ENCODE measurements at regions not wholly inside any gene's neighbourhood (a gene's known extent, or its start where the extent isn't known, plus 50 kb on each side); places are given as distances from the start of the nearest gene placed in this dataset.

DNA sequence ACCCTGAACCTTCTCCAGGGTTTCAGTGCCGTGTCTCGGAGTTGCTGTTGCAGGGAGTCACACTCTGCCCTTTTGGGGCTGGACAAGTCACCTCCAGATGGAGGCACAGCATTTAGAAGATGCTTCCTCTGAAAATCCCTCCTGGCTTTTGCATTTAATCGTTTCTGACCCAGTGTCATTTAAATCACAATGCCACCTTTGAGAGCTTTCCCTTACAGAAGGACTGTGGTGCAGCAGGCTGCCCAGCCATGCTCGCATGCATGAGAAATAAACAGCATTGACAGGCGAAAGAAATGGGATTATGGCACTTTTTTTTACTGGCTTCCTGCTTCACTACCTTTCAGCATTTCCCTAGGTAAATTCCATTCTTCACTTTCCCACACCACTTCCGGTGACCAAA lies 113.4 kb upstream of the DYRK2 start:
- no peak for DNase-seq (ENCODE audit: low spot score)

DNA sequence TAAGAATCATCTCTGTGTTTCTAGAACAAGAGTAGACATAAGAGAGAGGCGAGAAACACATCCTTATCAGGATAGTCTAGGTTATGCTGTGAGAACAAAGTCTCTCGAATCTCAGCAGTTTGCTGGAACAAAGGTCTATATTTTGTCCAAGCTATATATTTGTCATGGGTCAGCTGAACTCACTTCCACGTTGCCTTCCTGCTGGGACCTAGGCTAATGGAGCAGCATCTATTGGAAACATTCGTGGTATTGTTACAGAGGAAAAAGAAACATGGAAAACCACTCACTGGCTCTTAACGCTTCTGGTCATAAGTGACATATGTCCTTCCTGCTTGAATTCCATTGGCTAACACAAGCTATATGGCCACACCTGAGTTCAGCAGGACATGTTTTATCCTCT lies 112.6 kb upstream of the DYRK2 start:
- DNase-seq (ENCODE audit: low spot score): no peak

- no peak for DNase-seq (ENCODE audit: low spot score)
Observed at GRCh38 chr12:67539329-67539728, 109.2 kb upstream of the DYRK2 start.

GRCh38 chr12:67539946-67540345 lies 108.6 kb upstream of the DYRK2 start:
- no peak for DNase-seq (ENCODE audit: low spot score)

DNA sequence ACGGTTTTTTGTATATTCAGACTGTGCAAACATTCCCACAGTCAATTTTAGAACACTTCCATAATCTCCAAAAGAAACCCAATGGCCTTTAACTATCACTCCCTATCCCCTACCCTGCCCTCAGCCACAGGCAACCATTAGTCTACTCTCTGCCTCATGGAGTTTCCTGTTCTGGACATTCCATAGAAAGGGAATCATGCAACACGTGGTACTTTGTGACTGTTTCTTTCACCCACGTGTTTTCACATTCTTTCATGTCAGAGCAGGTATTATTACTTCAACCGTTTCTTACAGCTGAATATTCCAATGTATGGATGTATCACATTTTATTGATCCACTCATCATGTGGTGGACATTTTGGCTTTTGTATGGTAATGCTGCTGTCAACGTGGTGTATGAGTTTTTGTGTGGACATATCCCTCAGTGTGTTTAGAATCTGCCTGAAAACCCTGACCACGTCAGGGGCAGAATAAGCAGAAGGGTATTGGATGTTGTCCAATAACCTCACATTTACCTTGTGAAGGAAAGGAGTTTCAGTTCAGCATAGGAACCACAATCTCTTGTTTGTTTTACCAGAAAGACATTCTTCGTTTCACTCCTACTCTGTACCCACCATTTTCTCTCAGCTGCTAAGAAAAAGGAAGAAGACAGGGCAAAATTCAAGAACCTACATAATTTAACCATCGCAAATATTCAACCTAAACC lies 107.5 kb upstream of the DYRK2 start:
- DNase-seq (ENCODE audit: low spot score): no peak

DNA sequence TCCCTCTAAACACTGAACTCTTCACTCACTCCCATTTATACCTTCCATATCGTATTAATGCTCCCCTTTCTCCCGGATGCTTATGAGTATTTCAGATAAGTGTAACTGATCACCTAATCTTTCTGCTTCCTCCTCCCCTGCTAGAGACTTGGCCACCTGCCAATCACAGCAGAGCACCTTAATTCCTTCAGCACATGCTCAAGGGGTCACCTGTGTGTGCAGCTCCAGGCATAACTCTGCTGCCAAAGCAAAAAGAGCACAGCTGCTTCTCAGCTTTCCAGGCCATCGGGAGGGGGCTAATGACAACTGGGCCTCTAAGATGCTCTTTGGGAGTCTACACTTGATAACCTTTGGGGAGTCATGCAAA lies 106.9 kb upstream of the DYRK2 start:
- DNase-seq (ENCODE audit: low spot score): no peak

GRCh38 chr12:67543021-67543770 lies 105.3 kb upstream of the DYRK2 start:
- DNase-seq (ENCODE audit: low spot score): no peak

DNA sequence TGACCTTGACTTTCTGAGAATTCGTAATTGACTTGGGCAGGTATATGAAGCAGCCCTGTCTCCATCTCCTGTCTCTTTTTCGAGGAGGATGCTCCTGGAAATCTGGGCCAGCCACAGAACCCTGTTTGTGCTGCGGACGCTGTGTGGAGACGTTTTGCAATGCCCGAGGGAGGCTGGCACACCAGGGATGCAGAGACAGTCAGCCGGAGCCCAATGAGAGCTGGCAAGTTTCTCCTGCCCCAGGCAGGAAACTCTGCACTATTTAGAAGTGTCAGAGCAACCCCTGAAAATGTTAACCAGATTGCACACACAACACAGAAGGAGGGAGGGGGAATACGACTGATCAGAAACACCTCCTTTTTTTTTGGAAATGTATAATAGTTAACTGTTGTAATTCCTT lies 103.2 kb upstream of the DYRK2 start:
- DNase-seq (ENCODE audit: low spot score): no peak

GRCh38 chr12:67546746-67547145 lies 101.8 kb upstream of the DYRK2 start:
- no peak for DNase-seq (ENCODE audit: low spot score)

- peak; percentile 58 for DNase-seq (ENCODE audit: low spot score)
Observed at GRCh38 chr12:67555075-67555717, 93.3 kb upstream of the DYRK2 start.

GRCh38 chr12:67558775-67559174 lies 89.8 kb upstream of the DYRK2 start:
- no peak for DNase-seq (ENCODE audit: low spot score)

GRCh38 chr12:67559751-67560150 lies 88.8 kb upstream of the DYRK2 start:
- no peak for DNase-seq (ENCODE audit: low spot score)

DNA sequence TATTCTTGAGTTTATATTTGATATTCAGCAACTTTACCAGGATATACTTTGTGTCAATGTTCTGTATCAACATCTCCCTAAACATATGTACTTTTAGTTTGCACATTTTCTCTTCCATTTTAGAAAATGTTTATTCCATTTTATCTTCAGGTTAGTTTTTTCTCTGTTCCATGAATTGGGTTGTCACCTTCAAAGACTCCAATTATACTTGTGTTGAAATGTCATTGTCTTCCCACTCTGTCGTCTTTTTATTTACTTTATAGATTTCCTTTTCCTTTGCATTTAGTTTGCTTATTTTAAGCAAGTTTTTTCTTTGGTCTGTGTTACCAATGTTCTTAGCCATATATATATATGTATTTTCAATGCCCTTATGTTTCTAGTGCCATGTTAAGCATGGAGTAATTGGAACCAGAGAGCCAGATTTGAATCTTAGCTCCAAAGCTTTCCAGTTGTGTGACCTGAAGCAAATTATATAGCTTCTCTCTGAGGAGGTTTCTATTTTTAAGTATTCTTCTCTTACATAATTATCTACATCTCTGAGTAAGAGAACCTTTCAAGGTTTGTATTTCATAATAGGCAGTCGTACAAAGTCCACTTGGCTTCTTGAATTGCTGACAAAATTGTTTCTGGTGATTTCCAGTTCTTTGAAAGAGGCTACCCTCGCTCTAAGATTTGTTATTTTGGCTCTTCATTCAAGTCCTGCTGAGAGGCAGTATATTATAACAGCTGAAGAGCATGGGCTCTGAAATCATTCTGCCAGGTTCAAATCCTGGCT lies 85.8 kb upstream of the DYRK2 start:
- peak; percentile 19 for DNase-seq (ENCODE audit: low spot score)

DNA sequence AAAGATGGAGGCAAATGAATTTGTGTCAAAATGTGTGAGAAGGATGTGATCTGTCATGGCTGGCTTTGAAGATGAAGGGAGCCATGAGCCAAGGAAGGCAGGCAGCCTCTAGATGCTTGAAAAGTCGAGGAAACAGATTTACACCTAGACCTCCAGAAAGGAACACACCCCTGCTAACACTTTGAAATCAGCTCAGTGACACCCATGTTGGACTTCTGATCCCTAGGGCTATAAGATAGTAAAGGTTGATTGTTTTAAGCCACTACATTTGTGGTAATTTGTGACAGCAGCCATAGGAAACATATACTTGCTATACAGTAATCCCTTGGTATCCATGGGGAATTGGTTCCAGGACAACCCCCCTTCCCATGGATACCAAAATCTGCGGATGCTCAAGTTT lies 80.5 kb upstream of the DYRK2 start:
- DNase-seq (ENCODE audit: low spot score): no peak

GRCh38 chr12:67572492-67572891 lies 76.1 kb upstream of the DYRK2 start:
- no peak for DNase-seq (ENCODE audit: low spot score)

- no peak for DNase-seq (ENCODE audit: low spot score)
Observed at GRCh38 chr12:67573566-67573965, 75.0 kb upstream of the DYRK2 start.

DNA sequence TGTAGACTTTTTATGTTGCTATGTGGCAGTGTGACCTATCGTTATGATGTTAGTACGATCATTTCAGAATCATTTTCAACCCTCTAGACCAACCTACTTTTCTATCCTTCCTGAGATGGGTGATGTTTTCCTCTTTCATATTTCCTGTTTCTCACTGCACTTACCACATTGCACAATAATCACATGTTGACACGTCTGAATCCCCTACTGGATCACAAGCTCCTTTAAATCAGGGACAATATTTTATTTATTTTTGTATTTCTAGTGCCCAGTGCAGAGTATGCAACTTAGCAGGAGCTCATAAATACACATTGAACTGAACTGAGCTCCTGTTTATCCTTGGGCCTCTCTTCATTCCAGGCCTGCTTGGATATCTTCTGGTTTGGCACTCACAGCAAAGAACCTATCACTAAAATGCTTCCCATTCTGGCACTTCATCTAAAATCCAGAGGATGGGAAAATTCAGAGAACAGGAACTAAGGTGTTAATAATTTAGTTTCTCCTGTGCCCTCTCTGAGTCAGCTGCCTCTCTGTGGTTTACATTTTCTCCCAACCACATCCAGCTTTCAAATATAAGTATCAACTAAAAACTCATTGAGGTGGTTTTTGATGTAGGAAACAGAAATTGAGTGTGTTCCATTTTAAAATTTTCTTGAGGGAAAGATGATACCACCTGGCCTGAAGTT lies 69.4 kb upstream of the DYRK2 start:
- no peak for DNase-seq (ENCODE audit: low spot score)

DNA sequence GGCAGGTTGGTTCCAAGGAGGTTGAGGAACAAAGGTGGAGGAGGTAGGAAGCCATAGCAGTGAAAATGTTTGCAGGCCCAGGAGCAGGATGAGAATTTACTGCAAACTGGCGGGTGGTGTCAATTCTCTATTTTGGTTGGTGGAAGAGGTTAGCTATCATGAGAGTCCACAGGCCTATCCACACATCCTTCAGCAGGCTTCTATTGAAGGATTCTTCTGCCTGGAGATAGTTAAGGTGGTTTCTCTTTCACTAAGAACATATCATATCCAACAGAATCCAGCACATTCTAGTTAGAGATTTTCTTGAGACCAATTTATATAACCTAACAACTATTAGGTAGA lies 68.9 kb upstream of the DYRK2 start:
- no peak for DNase-seq (ENCODE audit: low spot score)

- DNase-seq (ENCODE audit: low spot score): no peak
Observed at GRCh38 chr12:67582238-67582834, 66.2 kb upstream of the DYRK2 start.

DNA sequence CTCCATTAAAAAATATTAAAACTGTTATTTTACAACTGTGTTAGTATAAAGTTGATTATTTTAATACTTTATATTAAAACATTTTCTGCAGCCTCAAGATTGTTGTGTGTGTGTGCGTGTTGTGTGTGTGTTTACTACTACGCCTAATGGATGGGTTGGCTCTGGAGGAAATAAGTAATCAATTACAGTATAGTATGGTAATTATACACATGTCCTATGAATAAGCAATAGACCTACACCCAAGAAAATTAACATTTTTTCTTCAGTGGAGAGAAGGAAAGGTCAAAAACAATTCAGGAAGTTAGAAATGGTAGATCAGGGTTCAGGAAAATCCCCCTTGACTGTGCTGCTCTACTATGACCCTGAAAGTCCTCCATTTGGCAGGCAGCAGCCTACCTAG lies 65.7 kb upstream of the DYRK2 start:
- no peak for DNase-seq (ENCODE audit: low spot score)

DNA sequence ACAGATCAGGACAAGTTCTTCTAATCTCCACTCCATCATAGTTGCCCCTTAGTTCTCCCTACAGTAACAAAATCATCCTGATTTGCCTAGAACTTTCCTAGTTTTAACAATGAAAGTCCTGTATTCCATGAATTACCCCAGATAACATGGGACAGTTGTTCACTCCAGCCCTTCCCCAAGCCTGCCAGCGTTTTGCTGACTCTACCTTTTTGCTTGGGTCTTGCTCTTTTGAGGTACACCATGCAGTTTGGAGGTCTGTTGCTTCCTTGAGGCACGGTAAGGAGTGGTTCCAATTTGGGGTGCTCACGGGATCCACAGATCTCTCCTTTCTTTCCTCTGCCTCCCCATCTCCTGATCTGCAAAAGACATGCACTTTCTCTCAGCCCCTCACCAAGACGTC lies 61.6 kb upstream of the DYRK2 start:
- DNase-seq (ENCODE audit: low spot score): no peak

- no peak for DNase-seq (ENCODE audit: low spot score)
Observed at GRCh38 chr12:67589078-67589477, 59.5 kb upstream of the DYRK2 start.

All from LoVo (cell line).